Osteocyte (in vitro differentiated cells): ENCODE measurements at regions not wholly inside any gene's neighbourhood (a gene's known extent, or its start where the extent isn't known, plus 50 kb on each side); places are given as distances from the start of the nearest gene placed in this dataset.

ENCODE experiments used
- DNase-seq: peaks from one replicate; pipeline ENCODE4 v3.0.0; 2021; ENCODE audit warnings: mixed read lengths; ENCODE audit not compliant: unreplicated experiment; ENCODE audit errors: extremely low spot score
- H3K27ac Mint-ChIP-seq: one replicate; pipeline ENCODE4 v1.8.0; 2021; ENCODE audit warnings: mild to moderate bottlenecking, mixed read lengths; ENCODE audit not compliant: unreplicated experiment
- H3K27me3 Mint-ChIP-seq: one replicate; pipeline ENCODE4 v1.8.0; 2021; ENCODE audit warnings: mixed read lengths; ENCODE audit not compliant: unreplicated experiment
- H3K36me3 Mint-ChIP-seq: one replicate; pipeline ENCODE4 v1.8.0; 2021; ENCODE audit warnings: mixed read lengths; ENCODE audit not compliant: unreplicated experiment
- H3K4me1 Mint-ChIP-seq: one replicate; pipeline ENCODE4 v1.8.0; 2021; ENCODE audit warnings: mixed read lengths; ENCODE audit not compliant: unreplicated experiment
- H3K4me3 Mint-ChIP-seq: one replicate; pipeline ENCODE4 v1.8.0; 2021; ENCODE audit warnings: mild to moderate bottlenecking, moderate library complexity, mixed read lengths; ENCODE audit not compliant: unreplicated experiment
- H3K9me3 Mint-ChIP-seq: one replicate; pipeline ENCODE4 v1.8.0; 2021; ENCODE audit warnings: mixed read lengths; ENCODE audit not compliant: unreplicated experiment
- TF ChIP-seq, protein P1 (sequence below): fragments of 200-600 bp; sonication (generic); IDR thresholded peaks from 2 replicates; pipeline ENCODE4 v1.5.0; 2021; ENCODE audit warnings: antibody characterized with exemption, mild to moderate bottlenecking, moderate library complexity

DNA sequence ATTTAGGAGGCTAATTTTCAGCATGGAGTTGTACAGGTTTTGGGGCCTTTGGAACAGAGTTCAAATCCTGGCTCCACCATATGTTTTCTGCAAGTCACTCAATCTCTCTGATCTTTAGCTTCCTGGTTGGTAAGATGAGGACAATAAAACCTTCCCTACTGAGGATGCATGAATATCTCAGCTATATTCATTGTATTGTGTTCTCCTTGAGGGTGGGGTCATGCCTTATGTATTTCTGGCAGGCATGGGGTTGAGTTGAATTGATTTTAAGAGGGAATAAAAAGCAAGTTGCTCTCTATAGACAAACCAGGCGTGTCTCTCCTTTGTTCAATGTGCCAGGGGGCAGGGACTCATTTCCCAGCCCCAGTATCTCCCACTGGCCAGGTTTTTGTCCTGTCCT, 173.1 kb downstream of the C12orf75 start:
- H3K27ac Mint-ChIP-seq: no peak overlapping the region
- peaks cover 2% of the 10 kb centered on the region for H3K9me3 Mint-ChIP-seq
- no peak for DNase-seq

DNA sequence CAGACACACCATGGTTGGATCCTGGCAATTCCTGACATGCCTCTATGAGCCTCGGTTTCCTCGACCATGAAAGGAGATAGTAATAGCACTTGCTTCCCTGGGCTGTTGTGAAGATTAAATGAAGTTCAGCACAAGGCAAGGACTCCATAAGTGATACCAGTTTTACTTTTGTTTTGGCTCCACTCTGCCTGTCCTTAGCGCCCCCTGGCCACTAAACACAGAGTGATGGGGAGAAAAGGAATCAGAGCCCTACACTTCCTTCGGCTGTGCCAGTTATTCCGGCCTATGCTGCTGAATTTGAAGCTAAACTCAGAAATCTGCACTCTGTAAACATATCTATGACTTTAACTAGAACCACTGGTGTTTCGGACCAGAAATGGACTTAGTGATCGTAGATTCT, 173.8 kb downstream of the C12orf75 start:
- Mint-ChIP-seq H3K36me3 (no peaks in the 10 kb centered on the region), H3K4me1 (peaks cover 18% of the 10 kb centered on the region), H3K4me3 (no peak overlapping the region), H3K27ac (no peak overlapping the region), H3K27me3 (no peaks in the 10 kb centered on the region), H3K9me3 (no peaks in the 10 kb centered on the region)
- TF ChIP-seq, protein P1, sequence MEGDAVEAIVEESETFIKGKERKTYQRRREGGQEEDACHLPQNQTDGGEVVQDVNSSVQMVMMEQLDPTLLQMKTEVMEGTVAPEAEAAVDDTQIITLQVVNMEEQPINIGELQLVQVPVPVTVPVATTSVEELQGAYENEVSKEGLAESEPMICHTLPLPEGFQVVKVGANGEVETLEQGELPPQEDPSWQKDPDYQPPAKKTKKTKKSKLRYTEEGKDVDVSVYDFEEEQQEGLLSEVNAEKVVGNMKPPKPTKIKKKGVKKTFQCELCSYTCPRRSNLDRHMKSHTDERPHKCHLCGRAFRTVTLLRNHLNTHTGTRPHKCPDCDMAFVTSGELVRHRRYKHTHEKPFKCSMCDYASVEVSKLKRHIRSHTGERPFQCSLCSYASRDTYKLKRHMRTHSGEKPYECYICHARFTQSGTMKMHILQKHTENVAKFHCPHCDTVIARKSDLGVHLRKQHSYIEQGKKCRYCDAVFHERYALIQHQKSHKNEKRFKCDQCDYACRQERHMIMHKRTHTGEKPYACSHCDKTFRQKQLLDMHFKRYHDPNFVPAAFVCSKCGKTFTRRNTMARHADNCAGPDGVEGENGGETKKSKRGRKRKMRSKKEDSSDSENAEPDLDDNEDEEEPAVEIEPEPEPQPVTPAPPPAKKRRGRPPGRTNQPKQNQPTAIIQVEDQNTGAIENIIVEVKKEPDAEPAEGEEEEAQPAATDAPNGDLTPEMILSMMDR: no peak
- DNase-seq: peak; percentile 38

More for the DNA sequence above, 173.1 kb downstream of the C12orf75 start:
- Mint-ChIP-seq H3K4me1 (peaks cover 18% of the 10 kb centered on the region), H3K27me3 (no peaks in the 10 kb centered on the region), H3K4me3 (no peak overlapping the region), H3K36me3 (peaks cover 1% of the 10 kb centered on the region)
- TF ChIP-seq, protein P1: no peak

DNA sequence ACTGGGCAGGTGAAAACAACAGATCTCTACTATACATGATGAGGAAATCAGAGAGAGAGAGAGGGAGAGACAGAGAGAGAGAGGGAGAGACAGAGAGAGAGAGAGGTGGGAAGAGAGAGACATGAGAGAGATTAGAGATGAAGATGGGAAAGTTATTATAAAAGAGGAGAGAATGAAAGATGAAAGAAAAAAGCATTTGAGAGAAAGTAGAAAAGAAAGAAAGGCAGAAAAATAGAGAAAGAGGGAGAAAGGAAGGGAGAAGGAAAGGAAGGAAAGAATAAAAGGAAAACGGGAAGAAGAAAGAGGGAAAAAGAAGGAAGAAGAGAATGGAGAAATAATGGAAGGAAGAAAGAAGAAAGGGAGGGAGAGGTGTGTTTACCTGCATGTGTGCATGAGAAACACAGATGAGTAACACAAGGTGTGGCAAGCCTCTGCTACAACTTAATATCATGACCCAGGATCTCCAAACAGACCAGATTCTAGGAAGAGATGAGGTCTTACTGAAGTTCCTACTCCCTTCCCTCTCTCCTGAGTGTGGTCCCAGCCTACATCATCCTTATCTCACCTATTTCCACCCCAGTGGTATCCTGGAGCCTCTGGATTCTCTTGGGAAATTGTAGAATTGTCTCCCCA, 176.3 kb downstream of the C12orf75 start:
- H3K4me3 Mint-ChIP-seq: no peak overlapping the region
- H3K36me3 Mint-ChIP-seq: no peaks in the 10 kb centered on the region
- TF ChIP-seq, protein P1: no peak
- peak overlapping the region; percentile 2 for H3K27ac Mint-ChIP-seq
- H3K27me3 Mint-ChIP-seq: no peaks in the 10 kb centered on the region
- DNase-seq: no peak
- H3K4me1 Mint-ChIP-seq: peaks cover 18% of the 10 kb centered on the region
- no peaks in the 10 kb centered on the region for H3K9me3 Mint-ChIP-seq

GRCh38 chr12:105507311-105508038, 177.0 kb downstream of the C12orf75 start:
- H3K27ac Mint-ChIP-seq: peak overlapping the region; percentile 40
- DNase-seq: no peak
- no peaks in the 10 kb centered on the region for H3K9me3 Mint-ChIP-seq
- TF ChIP-seq, protein P1: no peak
- peaks cover 18% of the 10 kb centered on the region for H3K4me1 Mint-ChIP-seq
- no peaks in the 10 kb centered on the region for H3K27me3 Mint-ChIP-seq
- no peaks in the 10 kb centered on the region for H3K36me3 Mint-ChIP-seq
- no peak overlapping the region for H3K4me3 Mint-ChIP-seq

DNA sequence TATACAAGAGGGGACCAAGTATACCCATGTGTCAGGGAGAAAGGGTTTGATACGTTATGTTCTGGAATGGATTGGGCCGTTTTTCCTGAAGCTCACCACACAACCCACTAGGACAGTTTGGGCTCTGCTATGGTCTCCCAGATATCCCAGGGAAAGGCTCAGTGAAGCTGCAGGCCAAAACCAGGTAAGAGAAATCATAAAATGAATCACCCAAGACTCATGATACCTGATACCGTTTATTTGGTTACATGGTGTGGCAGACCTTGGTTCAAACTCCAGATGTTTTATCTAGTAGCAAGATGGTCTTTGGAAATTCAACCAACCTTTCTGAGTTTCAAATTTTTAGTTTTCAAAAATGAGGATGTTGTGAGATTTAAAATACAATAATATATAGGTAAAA, 177.6 kb downstream of the C12orf75 start:
- H3K4me1 Mint-ChIP-seq: peaks cover 21% of the 10 kb centered on the region
- H3K9me3 Mint-ChIP-seq: no peaks in the 10 kb centered on the region
- TF ChIP-seq, protein P1: no peak
- H3K36me3 Mint-ChIP-seq: no peaks in the 10 kb centered on the region
- H3K27me3 Mint-ChIP-seq: no peaks in the 10 kb centered on the region
- DNase-seq: no peak
- no peak overlapping the region for H3K4me3 Mint-ChIP-seq
- H3K27ac Mint-ChIP-seq: peak overlapping the region; percentile 40
